GM19463 (cell line): ENCODE measurements at regions not wholly inside any gene's neighbourhood (a gene's known extent, or its start where the extent isn't known, plus 50 kb on each side); places are given as distances from the start of the nearest gene placed in this dataset.
"Not testable (repeated sequence)": the region's sequence is repeated elsewhere in the genome, so short reads cannot be mapped to it uniquely, and the experiment has no call there.

ENCODE experiments used
- ATAC-seq: cut with Tn5 transposase; IDR thresholded peaks from one replicate; pipeline ENCODE4 v1.9.1; 2021; ENCODE audit warnings: mild to moderate bottlenecking, moderate library complexity; ENCODE audit not compliant: unreplicated experiment

DNA sequence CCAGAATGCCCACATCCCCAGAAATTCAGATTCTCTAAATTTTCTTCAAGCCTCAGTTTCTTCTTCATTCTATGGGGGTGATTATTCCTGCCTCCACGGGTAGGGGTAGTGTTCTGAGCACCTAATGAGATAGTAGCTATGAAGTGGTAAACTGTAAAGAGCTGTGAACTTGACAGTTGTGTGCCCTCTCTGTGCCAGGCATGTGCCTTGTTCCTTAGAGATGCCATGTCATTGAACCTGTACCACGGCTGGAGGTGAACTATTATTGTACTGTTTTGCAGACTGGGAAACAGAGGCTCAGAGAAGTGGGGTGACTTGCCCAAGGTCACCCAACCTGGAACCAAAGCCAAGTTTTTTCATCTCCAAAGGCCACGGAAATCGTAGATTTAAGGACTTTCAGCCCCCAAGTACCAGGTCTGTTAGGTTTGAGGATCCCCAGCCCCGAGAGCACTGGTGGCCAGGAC lies 67.7 kb upstream of the SIRPA start:
- no peak for ATAC-seq

DNA sequence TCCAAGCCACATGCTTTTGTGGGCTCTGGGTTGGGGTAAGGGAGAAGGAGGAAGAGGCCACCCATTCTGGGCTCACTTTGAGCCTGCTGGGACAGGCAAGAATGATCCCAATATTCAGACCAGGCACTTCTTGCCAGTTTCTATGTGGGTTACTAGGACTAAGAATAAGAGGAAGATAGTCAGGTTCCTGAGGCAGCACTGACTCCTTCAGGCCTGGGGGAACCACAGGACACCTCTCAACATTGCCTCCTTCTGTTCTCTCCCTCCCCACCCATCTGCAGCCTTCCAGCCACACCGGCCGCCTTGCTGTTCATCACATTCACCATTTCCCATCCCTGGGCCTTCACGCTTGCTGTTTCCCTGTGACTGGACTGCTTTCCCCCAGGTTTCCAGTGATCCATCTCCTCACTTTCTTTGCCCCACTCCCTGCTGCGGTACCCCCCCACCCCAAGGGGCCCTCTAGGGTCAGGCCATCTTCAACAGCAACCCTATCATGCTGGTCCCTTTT lies 69.2 kb upstream of the SIRPA start:
- ATAC-seq: no peak

DNA sequence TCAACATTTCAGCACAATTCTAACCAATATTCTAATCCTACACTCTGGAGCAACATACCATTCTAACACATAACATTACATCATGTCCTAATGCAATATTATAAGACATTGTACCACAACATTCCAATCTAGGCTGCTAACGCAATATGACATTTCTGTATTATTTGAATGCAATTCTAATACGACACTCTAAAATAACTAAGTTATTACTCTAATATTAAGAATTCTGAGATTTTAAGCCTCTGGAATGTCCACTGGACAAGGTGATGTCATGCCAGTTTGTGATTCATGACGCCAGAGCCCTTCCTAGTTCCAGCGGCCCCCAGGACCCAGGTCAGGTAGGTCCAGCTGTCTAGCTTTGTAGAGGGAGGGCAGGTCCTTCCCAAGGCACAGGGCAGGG lies 69.7 kb upstream of the SIRPA start:
- no peak for ATAC-seq

- ATAC-seq: no peak
These were observed 70.4 kb upstream of the SIRPA start for GRCh38 chr20:1824834-1825233.

DNA sequence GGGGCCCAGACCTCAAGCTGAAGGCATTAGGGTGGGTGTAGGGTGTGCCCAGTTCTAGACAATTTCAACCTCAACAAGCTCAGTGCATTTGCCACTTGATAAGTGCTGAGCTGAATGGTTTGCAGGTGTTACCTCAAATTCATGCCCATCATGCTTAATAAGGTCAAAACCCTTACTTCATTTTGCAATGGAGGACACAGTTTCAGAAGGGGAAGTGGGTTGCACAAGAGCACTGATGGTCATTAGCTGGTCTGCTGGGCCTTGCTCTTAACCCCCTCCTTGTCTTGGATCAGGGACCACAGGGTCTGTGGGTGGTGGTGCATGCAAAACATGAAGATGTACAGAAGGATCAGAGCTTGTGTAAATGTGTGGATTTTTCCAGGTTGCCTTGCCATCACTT lies 71.0 kb upstream of the SIRPA start:
- ATAC-seq: no peak

- no peak for ATAC-seq
These were observed 71.8 kb upstream of the SIRPA start for GRCh38 chr20:1823450-1823844.

- no peak for ATAC-seq
These were observed 72.4 kb upstream of the SIRPA start for GRCh38 chr20:1822564-1823449.

DNA sequence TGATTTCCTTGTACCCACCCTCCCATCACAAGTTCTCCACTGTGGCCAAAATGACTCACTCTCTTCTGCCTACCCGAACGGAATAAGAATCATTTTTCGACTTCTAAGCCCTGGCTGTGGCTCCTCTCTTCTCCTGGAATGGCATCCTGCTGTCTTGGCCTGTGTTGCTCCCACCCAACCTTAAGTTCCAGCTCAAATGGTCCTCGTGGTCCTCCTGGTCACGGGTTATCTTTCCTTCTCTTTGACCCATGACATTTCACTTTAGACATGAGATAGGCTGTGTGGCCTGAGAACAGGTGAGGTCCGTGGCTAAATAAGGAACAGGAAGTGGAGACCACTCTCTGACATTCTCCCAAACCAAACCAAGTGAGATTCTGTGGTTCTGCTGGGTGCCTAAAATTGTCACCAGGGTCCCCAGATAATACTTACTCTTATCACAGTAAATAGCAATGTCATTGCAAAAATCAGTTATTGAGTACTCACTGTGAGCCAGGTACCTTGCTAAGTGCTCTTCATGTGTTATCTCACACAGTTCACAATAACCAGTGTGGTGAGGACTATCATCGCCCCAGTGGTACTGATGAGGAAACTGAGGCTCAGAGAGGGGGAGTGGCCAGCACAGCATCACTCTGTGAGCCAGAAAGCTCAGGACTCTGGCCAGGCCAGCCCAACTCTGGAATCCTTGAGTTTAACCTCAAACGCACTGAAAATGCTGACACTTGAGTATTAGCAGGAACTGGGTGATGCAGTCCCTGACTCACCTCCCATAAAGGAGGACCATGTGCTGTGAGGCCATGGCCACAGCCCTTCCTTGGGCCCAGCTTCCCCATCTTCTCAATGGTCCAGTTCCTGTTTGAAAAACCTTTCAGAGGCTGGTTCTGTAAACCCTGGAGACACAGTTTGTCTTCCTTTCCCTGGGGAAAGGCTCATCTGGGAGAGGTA lies 74.8 kb upstream of the SIRPA start:
- no peak for ATAC-seq

GRCh38 chr20:1819311-1820137 lies 75.7 kb upstream of the SIRPA start:
- ATAC-seq: no peak

- no peak for ATAC-seq
These were observed 76.3 kb upstream of the SIRPA start for GRCh38 chr20:1818895-1819294.

DNA sequence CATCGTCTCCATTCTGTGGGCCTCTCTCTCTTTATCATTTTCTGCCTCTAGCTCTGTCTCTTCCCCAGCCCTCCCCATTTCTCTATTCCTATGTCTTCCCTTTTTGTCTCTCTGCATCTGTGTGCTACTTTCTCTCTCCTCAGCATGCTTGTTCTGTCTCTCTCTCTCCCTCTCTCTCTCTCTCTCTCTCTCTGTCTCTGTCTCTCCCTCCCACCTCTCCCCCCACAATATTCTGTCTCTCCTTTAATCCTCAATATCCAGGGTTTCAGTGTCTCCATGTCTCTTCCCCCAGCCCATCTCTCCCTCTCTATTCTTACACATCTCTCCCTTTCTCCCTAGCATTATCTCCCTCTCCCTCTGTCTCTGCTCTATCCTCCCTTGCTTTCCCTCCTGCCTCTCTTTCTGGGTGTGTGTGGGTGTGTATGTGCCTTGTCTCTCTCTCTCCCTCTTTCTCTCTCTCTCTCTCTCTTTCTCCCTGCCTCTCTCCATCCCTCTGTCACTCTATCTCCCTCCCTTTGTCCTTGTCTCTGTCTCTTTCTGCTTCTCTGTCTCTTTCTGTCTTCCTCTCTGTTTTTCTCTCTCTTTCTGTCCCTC lies 76.9 kb upstream of the SIRPA start:
- ATAC-seq: no peak

- no peak for ATAC-seq
These were observed 77.5 kb upstream of the SIRPA start for GRCh38 chr20:1817577-1818211.

GRCh38 chr20:1816384-1817381 lies 78.5 kb upstream of the SIRPA start:
- ATAC-seq: no peak

DNA sequence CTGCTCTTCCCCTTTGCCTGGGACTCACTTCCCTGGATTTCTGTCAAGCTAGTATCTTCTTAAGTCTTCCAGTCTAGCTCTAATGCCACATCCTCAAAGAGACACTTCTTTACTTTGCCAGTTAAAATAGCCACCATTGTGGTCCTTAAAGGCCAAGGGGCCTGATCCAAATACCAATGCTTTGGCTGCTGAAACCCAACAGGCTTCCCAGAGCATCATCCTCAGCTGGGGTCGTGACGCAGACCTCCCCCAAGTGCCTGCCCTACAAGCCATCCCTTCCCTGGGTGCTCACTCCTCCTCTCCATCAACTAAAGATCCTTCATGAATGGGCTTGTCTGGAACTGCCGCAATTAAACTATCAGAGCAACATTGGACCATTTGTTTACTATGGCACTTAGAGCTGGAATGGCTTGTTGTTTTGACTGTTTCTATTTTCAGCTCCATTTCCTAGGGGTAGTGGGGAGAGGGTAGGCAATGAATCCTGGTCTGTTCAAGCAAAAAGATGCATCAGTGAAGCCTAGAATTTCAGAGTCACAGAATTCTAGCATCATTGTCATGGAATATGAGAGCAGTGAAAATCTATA lies 79.6 kb upstream of the SIRPA start:
- ATAC-seq: no peak

GRCh38 chr20:1814861-1815260 lies 80.3 kb upstream of the SIRPA start:
- ATAC-seq: not testable (repeated sequence)

DNA sequence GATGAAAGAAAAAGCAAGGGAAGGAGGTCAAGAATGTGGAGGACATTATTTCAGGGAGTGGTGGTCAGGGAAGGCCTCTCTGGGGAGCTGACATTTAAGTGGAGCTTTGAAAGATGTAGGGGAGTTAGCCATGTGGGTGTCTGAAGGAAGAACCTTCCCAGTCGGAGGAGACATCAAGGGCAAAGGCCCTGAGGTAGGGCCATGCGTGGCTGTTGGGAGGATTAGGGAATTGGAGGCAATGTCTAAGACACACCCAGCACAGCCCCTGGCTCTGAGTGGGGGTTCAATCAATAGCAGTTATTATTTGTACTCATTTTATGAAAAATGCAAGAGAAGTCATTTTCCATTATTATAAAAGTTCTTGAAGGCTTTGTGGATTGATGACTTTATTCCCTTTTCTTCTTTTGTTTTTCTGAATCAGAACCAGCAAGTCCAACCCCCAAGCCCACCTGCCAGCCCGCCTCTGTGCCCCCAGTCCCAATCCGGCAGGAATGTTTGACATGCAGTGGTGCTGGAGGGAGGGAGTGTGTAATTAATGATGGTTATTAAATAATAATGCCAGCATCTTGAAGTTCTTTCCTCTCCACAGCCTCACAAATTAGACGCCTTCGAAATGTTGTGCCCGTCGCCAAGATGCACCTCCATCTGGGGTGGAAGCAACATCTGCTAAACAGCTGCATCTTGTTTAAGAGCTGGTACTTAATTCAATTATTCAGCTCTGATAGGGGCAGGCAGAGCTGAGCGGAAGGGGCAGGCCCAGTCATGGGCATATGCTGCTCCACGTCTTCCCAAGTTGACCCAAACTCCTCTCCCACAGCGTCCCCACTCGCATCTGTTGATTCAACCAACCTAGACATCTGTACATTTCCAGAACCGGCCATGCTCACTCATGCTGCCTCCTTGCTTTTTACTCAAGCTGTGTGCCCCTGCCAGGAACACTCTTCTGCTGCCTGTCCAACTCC lies 81.3 kb upstream of the SIRPA start:
- no peak for ATAC-seq

DNA sequence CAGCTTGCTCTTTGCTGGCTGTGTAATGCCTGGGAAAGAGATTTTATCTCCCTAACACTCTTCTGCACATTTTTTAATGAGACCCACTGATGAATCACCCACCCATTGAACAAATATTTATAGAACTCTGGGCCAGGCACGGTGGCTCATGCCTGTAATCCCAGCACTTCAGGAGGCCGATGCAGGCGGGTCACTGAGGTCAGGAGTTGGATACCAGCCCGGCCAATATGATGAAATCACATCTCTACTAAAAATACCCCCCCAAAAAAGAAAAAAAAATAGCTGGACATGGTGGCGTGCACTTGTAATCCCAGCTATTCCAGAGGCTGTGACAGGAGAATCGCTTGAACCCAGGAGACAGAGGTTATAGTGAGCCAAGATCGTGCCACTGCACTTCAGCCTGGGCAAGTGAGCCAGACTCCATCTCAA lies 82.1 kb upstream of the SIRPA start:
- ATAC-seq: no peak
